Gastrocnemius medialis (tissue), 4 donors: ENCODE measurements at regions not wholly inside any gene's neighbourhood (a gene's known extent, or its start where the extent isn't known, plus 50 kb on each side); places are given as distances from the start of the nearest gene placed in this dataset.

Source experiments
- ATAC-seq, 2 donors: fragments of 150-250 bp; one replicate each; pipeline ENCODE4 v1.9.1; 2016
- DNase-seq, 2 donors: peaks; one replicate each; pipeline ENCODE4 v3.0.0-alpha.2; 2019
- H3K27ac ChIP-seq, 4 donors: fragments of 200-600 bp; sonication (generic); 1 replicate in 1 of 4; 2 replicates in 3 of 4; pipeline ENCODE4 v1.5.1; 2016 to 2018; ENCODE audit warnings: mild to moderate bottlenecking in 2 of 4, moderate library complexity in 1 of 4
- H3K27me3 ChIP-seq, 3 donors: fragments of 200-600 bp; sonication (generic) in 2 of 3; 1 replicate in 1 of 3; 2 replicates in 2 of 3; pipeline versions ENCODE4 v1.5.1 to v1.6.0; 2016 to 2019; ENCODE audit warnings: mild to moderate bottlenecking in 1 of 3, moderate library complexity in 1 of 3
- H3K36me3 ChIP-seq, 2 donors: fragments of 200-600 bp; sonication (generic) in 1 of 2; one replicate each; pipeline ENCODE4 v1.5.1; 2017 to 2018
- H3K4me1 ChIP-seq, 2 donors: fragments of 200-600 bp; sonication (generic) in 1 of 2; one replicate each; pipeline ENCODE4 v1.5.1; 2016 to 2017; ENCODE audit warnings: mild to moderate bottlenecking in 2 of 2
- H3K4me3 ChIP-seq, 4 donors: fragments of 200-600 bp; sonication (generic) in 3 of 4; 1 replicate in 1 of 4; 2 replicates in 3 of 4; pipeline ENCODE4 v1.5.1; 2016 to 2019; ENCODE audit warnings: mild to moderate bottlenecking in 2 of 4
- H3K9me3 ChIP-seq, 3 donors: fragments of 200-600 bp; sonication (generic) in 2 of 3; 1 replicate in 1 of 3; 2 replicates in 2 of 3; pipeline ENCODE4 v1.5.1; 2016 to 2019
- CTCF ChIP-seq, 5 experiments: fragments of 450-650 bp in 3 of 5; fragments of 200-600 bp in 2 of 5; sonication (generic) in 2 of 5; IDR thresholded peaks in 4 of 5; conservative IDR thresholded peaks in 1 of 5; 1 replicate in 4 of 5; 2 replicates in 1 of 5; pipeline ENCODE4 v1.5.1; 2016 to 2019; ENCODE audit warnings: antibody characterized with exemption in 5 of 5, mild to moderate bottlenecking in 3 of 5, moderate library complexity in 3 of 5
- POLR2A ChIP-seq, 2 donors: fragments of 450-650 bp; IDR thresholded peaks; one replicate each; pipeline ENCODE4 v1.6.1; 2017; ENCODE audit warnings: antibody characterized with exemption in 2 of 2, mild to moderate bottlenecking in 2 of 2, moderate library complexity in 2 of 2
- in situ Hi-C, 4 donors: fragments of 200-750 bp; cut with MboI; loops; one replicate each; pipeline versions ENCODE4 v1.15.0 to v1.8.0; 2017; ENCODE audit warnings: low sequenced_read_pairs in 4 of 4
- intact Hi-C: fragments of 100-400 bp; cut with DNase I; formaldehyde crosslinking; loops from one replicate; pipeline ENCODE4 v1.15.1; 2023; ENCODE audit warnings: low total_unique reads

DNA sequence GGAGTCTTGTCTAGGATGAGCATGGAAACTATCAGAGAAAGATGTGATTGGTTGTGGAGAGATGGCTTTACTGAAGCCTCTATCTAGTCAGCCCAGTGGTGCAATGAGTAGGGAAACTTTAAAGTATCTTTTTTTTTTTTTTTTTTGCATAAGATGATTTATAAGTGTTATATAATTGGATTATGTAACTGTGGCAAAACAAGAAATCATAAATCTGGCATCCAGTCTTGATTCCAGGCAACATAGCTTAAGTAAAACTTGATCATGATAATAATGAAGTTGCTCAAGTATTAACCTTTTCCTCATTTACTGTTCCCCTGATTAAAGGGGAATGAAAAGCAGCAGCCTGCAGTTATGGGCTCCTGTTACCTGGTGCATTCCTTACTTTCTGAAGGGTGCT lies 538.0 kb upstream of the ATP2B1 start:
- H3K27ac ChIP-seq, result no peak overlapping the region
- no peaks in the 10 kb centered on the region for H3K9me3 ChIP-seq
- TF ChIP-seq POLR2A (IDR thresholded peaks at IDR 0.05) (no peak), CTCF (IDR thresholded peaks at IDR 0.05 in 4 of 5, conservative IDR thresholded peaks at IDR 0.05 in 1 of 5) (no peak)
- DNase-seq (no peak), ATAC-seq (no peak)
- no peak overlapping the region for H3K4me3 ChIP-seq
- peaks cover 13 to 17% of the 10 kb centered on the region in 2 donors for H3K4me1 ChIP-seq
- H3K36me3 ChIP-seq, result no peaks in the 10 kb centered on the region
- in situ Hi-C loops (no loop called here), intact Hi-C loops (no loop called here)
- H3K27me3 ChIP-seq, result no peaks in the 10 kb centered on the region

- H3K9me3 ChIP-seq, result no peaks in the 10 kb centered on the region
- H3K27ac ChIP-seq, result no peak overlapping the region
- ATAC-seq (no peak), DNase-seq (no peak)
- intact Hi-C loops (no loop called here), in situ Hi-C loops (no loop called here)
- no peaks in the 10 kb centered on the region for H3K27me3 ChIP-seq
- no peaks in the 10 kb centered on the region for H3K36me3 ChIP-seq
- TF ChIP-seq POLR2A (IDR thresholded peaks at IDR 0.05) (no peak), CTCF (IDR thresholded peaks at IDR 0.05 in 4 of 5, conservative IDR thresholded peaks at IDR 0.05 in 1 of 5) (no peak)
- H3K4me3 ChIP-seq, result no peak overlapping the region
- peaks cover 2 to 4% of the 10 kb centered on the region in 2 donors for H3K4me1 ChIP-seq
These were observed 536.8 kb upstream of the ATP2B1 start for GRCh38 chr12:90245391-90245790.

DNA sequence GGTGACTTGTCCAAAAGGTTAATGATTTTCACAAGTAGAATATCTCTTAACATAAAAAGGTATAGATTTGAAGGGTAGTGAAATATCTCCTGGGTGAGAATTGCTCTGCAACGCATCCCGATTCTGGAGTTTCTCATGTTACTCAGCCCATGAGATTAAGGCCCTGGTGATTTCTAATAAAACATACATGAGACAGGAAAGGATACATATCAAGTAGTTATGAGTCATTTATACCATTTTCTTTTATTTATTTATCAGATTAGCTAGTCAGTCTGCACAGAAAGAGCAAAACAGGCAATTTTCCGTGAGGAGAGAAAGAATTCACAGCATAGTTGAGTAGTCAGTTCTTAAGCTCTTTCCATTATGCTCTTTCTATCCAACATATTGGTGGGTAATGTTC lies 535.6 kb upstream of the ATP2B1 start:
- TF ChIP-seq CTCF (IDR thresholded peaks at IDR 0.05 in 4 of 5, conservative IDR thresholded peaks at IDR 0.05 in 1 of 5) (no peak), POLR2A (IDR thresholded peaks at IDR 0.05) (no peak)
- no peak overlapping the region for H3K4me3 ChIP-seq
- in situ Hi-C loops (no loop called here), intact Hi-C loops (no loop called here)
- H3K27ac ChIP-seq, result no peak overlapping the region
- H3K9me3 ChIP-seq, result no peaks in the 10 kb centered on the region
- H3K27me3 ChIP-seq, result no peaks in the 10 kb centered on the region
- H3K4me1 ChIP-seq, result no peaks in the 10 kb centered on the region
- DNase-seq (no peak), ATAC-seq (no peak)
- H3K36me3 ChIP-seq, result no peaks in the 10 kb centered on the region

- no peak overlapping the region for H3K27ac ChIP-seq
- H3K27me3 ChIP-seq, result no peaks in the 10 kb centered on the region
- no peak for TF ChIP-seq CTCF (IDR thresholded peaks at IDR 0.05 in 4 of 5, conservative IDR thresholded peaks at IDR 0.05 in 1 of 5)
- TF ChIP-seq POLR2A (IDR thresholded peaks at IDR 0.05), result no peak
- intact Hi-C loops (no loop called here), in situ Hi-C loops (no loop called here)
- ATAC-seq (no peak), DNase-seq (no peak)
- no peaks in the 10 kb centered on the region for H3K9me3 ChIP-seq
- H3K4me1 ChIP-seq, result no peaks in the 10 kb centered on the region
- no peak overlapping the region for H3K4me3 ChIP-seq
- H3K36me3 ChIP-seq, result no peaks in the 10 kb centered on the region
These were observed 534.6 kb upstream of the ATP2B1 start for GRCh38 chr12:90243211-90243610.

- H3K27ac ChIP-seq, result no peak overlapping the region
- no peaks in the 10 kb centered on the region for H3K36me3 ChIP-seq
- in situ Hi-C loops, result no loop called here
- no peaks in the 10 kb centered on the region for H3K4me1 ChIP-seq
- no peak overlapping the region for H3K4me3 ChIP-seq
- ATAC-seq, result no peak
- no peaks in the 10 kb centered on the region for H3K9me3 ChIP-seq
- TF ChIP-seq POLR2A (IDR thresholded peaks at IDR 0.05) (no peak), CTCF (IDR thresholded peaks at IDR 0.05 in 4 of 5, conservative IDR thresholded peaks at IDR 0.05 in 1 of 5) (no peak)
- intact Hi-C loops, result no loop called here
- H3K27me3 ChIP-seq, result no peaks in the 10 kb centered on the region
- no peak for DNase-seq
These were observed 531.2 kb upstream of the ATP2B1 start for GRCh38 chr12:90239732-90240260.
